OCI-LY7 (cell line): ENCODE measurements at regions not wholly inside any gene's neighbourhood (a gene's known extent, or its start where the extent isn't known, plus 50 kb on each side); places are given as distances from the start of the nearest gene placed in this dataset.

Experiments
- EZH2phosphoT487 ChIP-seq: fragments of 200-600 bp; sonication (generic); IDR thresholded peaks from 2 replicates; pipeline ENCODE4 v1.6.1; 2018; ENCODE audit warnings: low read depth, borderline replicate concordance, mild to moderate bottlenecking, mixed run types, antibody characterized with exemption, low read length, moderate library complexity, mixed read lengths
- TF ChIP-seq, protein P1 (sequence below): fragments of 200-600 bp; sonication (generic); conservative IDR thresholded peaks from 2 replicates; pipeline ENCODE4 v1.5.1; 2014; ENCODE audit warnings: mild to moderate bottlenecking, antibody characterized with exemption, low read length, moderate library complexity, mixed read lengths

DNA sequence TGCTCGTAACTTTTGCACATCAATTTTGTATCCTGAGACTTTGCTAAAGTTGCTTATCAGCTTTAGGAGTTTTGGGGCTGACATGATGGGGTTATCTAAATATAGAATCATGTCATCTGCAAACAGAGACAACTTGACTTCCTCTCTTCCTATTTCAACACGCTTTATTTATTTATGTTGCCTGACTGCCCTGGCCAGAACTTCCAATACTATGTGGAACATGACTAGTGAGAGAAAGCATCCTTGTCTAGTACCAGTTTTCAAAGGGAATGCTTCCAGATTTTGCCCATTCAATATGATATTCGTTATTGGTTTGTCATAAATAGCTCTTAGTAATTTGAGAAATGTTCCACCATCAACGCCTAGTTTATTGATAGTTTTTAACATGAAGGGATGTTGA is 65.4 kb upstream of the CDH12 start:
- no peak for TF ChIP-seq EZH2phosphoT487
- TF ChIP-seq, protein P1, sequence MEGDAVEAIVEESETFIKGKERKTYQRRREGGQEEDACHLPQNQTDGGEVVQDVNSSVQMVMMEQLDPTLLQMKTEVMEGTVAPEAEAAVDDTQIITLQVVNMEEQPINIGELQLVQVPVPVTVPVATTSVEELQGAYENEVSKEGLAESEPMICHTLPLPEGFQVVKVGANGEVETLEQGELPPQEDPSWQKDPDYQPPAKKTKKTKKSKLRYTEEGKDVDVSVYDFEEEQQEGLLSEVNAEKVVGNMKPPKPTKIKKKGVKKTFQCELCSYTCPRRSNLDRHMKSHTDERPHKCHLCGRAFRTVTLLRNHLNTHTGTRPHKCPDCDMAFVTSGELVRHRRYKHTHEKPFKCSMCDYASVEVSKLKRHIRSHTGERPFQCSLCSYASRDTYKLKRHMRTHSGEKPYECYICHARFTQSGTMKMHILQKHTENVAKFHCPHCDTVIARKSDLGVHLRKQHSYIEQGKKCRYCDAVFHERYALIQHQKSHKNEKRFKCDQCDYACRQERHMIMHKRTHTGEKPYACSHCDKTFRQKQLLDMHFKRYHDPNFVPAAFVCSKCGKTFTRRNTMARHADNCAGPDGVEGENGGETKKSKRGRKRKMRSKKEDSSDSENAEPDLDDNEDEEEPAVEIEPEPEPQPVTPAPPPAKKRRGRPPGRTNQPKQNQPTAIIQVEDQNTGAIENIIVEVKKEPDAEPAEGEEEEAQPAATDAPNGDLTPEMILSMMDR = no peak
